ENCODE measurements at regions not wholly inside any gene's neighbourhood (a gene's known extent, or its start where the extent isn't known, plus 50 kb on each side); places are given as distances from the start of the nearest gene placed in this dataset.

- peaks cover 3% of the 10 kb centered on the region for H3K27me3 Mint-ChIP-seq (ENCODE audit: low read depth)
- no peak overlapping the region for H3K4me3 Mint-ChIP-seq
- no peaks in the 10 kb centered on the region for H3K9me3 Mint-ChIP-seq
- TF ChIP-seq CTCF (IDR thresholded peaks at IDR 0.05; ENCODE audit: unreplicated experiment in 3 of 3) = no peak
- H3K36me3 Mint-ChIP-seq (ENCODE audit: low read depth) = no peaks in the 10 kb centered on the region
- H3K27ac Mint-ChIP-seq = no peak overlapping the region
- no peaks in the 10 kb centered on the region for H3K4me1 Mint-ChIP-seq
Measured at GRCh38 chr13:106274551-106275203, 260.8 kb downstream of the EFNB2 start.

DNA sequence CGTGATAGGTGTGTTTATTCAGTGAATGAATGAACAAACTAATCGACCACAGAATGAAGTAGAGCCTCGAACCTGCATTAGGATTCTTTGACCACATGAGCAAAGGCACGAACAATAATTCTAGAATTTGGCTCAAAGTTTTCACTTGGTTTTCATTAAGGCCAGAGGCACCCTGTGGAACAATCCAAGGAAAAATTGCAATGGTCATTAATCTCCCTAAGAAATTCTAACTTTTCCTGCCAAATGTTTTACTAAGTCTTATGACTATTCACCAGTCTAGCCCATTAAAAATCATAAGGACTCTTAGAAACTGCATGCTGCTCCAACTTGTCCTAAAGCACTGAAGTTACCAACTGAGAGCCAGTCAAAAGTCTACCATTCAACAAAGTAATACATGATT lies 271.7 kb downstream of the EFNB2 start:
- TF ChIP-seq CTCF (IDR thresholded peaks at IDR 0.05; ENCODE audit: unreplicated experiment in 3 of 3) = no peak
- peaks cover 19% of the 10 kb centered on the region for H3K9me3 Mint-ChIP-seq
- peaks cover 8% of the 10 kb centered on the region for H3K27me3 Mint-ChIP-seq (ENCODE audit: low read depth)
- no peak overlapping the region for H3K27ac Mint-ChIP-seq
- no peaks in the 10 kb centered on the region for H3K36me3 Mint-ChIP-seq (ENCODE audit: low read depth)
- no peaks in the 10 kb centered on the region for H3K4me1 Mint-ChIP-seq
- H3K4me3 Mint-ChIP-seq = no peak overlapping the region

DNA sequence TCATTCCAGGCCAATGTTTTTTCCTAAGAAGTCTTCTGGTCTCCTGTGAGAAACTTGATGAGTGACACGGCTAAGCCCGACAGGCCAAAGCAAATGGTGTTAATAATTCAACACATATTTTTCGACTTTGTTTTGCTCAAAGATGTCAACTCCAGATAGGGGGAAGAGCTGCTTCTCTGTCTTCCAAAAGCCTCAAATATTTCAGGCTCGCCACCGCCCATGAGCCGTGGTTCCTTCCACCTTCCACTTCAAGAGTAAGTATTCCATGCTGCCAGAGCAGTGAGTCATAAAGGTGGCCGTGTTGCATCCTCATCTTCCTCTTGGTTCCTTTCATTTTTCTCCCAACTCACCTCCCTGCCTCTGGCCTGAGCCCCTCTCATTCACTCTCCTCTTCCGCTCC lies 272.6 kb downstream of the EFNB2 start:
- Mint-ChIP-seq H3K4me1 (no peaks in the 10 kb centered on the region), H3K27ac (no peak overlapping the region), H3K9me3 (peaks cover 26% of the 10 kb centered on the region), H3K27me3 (ENCODE audit: low read depth) (peaks cover 8% of the 10 kb centered on the region), H3K4me3 (no peak overlapping the region), H3K36me3 (ENCODE audit: low read depth) (no peaks in the 10 kb centered on the region)
- no peak for TF ChIP-seq CTCF (IDR thresholded peaks at IDR 0.05; ENCODE audit: unreplicated experiment in 3 of 3)

GRCh38 chr13:106261450-106261849 lies 274.0 kb downstream of the EFNB2 start:
- Mint-ChIP-seq H3K36me3 (ENCODE audit: low read depth) (no peaks in the 10 kb centered on the region), H3K27ac (no peak overlapping the region), H3K9me3 (peaks cover 29% of the 10 kb centered on the region), H3K4me1 (no peaks in the 10 kb centered on the region), H3K4me3 (no peak overlapping the region), H3K27me3 (ENCODE audit: low read depth) (peaks cover 8% of the 10 kb centered on the region)
- TF ChIP-seq CTCF (IDR thresholded peaks at IDR 0.05; ENCODE audit: unreplicated experiment in 3 of 3) = no peak

- Mint-ChIP-seq H3K27me3 (ENCODE audit: low read depth) (peaks cover 8% of the 10 kb centered on the region), H3K4me1 (no peaks in the 10 kb centered on the region), H3K4me3 (no peak overlapping the region), H3K27ac (no peak overlapping the region), H3K36me3 (ENCODE audit: low read depth) (no peaks in the 10 kb centered on the region), H3K9me3 (peaks cover 29% of the 10 kb centered on the region)
- TF ChIP-seq CTCF (IDR thresholded peaks at IDR 0.05; ENCODE audit: unreplicated experiment in 3 of 3) = no peak
Measured at GRCh38 chr13:106260352-106260751, 275.1 kb downstream of the EFNB2 start.

DNA sequence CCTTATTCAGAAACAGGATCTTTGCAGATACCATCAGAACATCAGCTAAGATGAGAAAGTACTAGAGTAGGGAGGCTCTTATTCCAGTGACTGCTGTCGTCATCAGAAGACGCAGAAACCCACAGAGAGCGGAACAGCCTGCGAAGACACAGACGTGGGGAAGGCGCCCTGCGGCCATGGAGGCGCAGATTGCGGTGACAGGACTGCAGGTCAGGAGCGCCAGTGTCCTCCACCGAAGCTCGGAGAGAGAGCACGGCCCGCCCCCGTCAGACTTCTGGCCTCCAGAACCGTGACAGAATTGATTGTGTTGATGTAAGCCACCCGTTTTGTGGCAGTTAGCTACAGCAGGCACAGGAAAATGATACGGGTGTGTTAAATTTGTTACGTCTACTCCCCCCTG lies 275.5 kb downstream of the EFNB2 start:
- Mint-ChIP-seq H3K4me1 (no peaks in the 10 kb centered on the region), H3K27me3 (ENCODE audit: low read depth) (peaks cover 8% of the 10 kb centered on the region), H3K4me3 (no peak overlapping the region), H3K9me3 (peaks cover 29% of the 10 kb centered on the region), H3K36me3 (ENCODE audit: low read depth) (no peaks in the 10 kb centered on the region), H3K27ac (no peak overlapping the region)
- TF ChIP-seq CTCF (IDR thresholded peaks at IDR 0.05; ENCODE audit: unreplicated experiment in 3 of 3) = no peak
